GM23338 (cell line): ENCODE measurements at regions not wholly inside any gene's neighbourhood (a gene's known extent, or its start where the extent isn't known, plus 50 kb on each side); places are given as distances from the start of the nearest gene placed in this dataset.

Experiments
- ATAC-seq: fragments of 200-7000 bp; cut with Tn5 transposase; 3 replicates; pipeline ENCODE4 v1.9.1; 2020
- DNase-seq: peaks from one replicate; pipeline ENCODE4 v3.0.0-alpha.2; 2015; ENCODE audit warnings: low spot score
- H2AFZ ChIP-seq: fragments of 200-600 bp; sonication (generic); 2 replicates; pipeline ENCODE4 v1.8.0; 2016; ENCODE audit warnings: antibody characterized with exemption, mild to moderate bottlenecking, moderate library complexity
- H3F3A ChIP-seq: fragments of 200-600 bp; sonication (generic); replicated peaks from 2 replicates; pipeline ENCODE4 v1.8.0; 2017; ENCODE audit warnings: antibody characterized with exemption, mixed run types, low read depth
- H3K27ac ChIP-seq: fragments of 200-600 bp; sonication (generic); 2 replicates; pipeline ENCODE4 v1.6.1; 2016; ENCODE audit warnings: low read depth
- H3K27me3 ChIP-seq: fragments of 200-600 bp; sonication (generic); 2 replicates; pipeline ENCODE4 v1.8.0; 2016; ENCODE audit warnings: mild to moderate bottlenecking, mixed run types, moderate library complexity; ENCODE audit not compliant: insufficient read depth
- H3K36me3 ChIP-seq: fragments of 200-600 bp; sonication (generic); 2 replicates; pipeline ENCODE4 v1.8.0; 2016; ENCODE audit warnings: mild to moderate bottlenecking; ENCODE audit not compliant: insufficient read depth
- H3K4me1 ChIP-seq: fragments of 200-600 bp; sonication (generic); 2 replicates; pipeline ENCODE4 v1.8.0; 2016; ENCODE audit warnings: mild to moderate bottlenecking, moderate library complexity; ENCODE audit not compliant: insufficient read depth
- H3K4me2 ChIP-seq: fragments of 200-600 bp; sonication (generic); 2 replicates; pipeline ENCODE4 v1.7.1; 2017; ENCODE audit warnings: mixed run types
- H3K4me3 ChIP-seq: fragments of 200-600 bp; sonication (generic); 2 replicates; pipeline ENCODE4 v1.6.1; 2016; ENCODE audit warnings: mixed run types
- H3K79me2 ChIP-seq: fragments of 200-600 bp; sonication (generic); replicated peaks from 2 replicates; pipeline ENCODE4 v1.8.0; 2017; ENCODE audit warnings: mild to moderate bottlenecking; ENCODE audit not compliant: insufficient read depth
- H3K9me2 ChIP-seq: fragments of 200-600 bp; sonication (generic); 2 replicates; pipeline ENCODE4 v1.8.0; 2017; ENCODE audit not compliant: insufficient read depth
- H4K20me1 ChIP-seq: fragments of 200-600 bp; sonication (generic); replicated peaks from 2 replicates; pipeline ENCODE4 v1.8.0; 2017; ENCODE audit warnings: mild to moderate bottlenecking; ENCODE audit not compliant: insufficient read depth
- H3K27ac Mint-ChIP-seq: 2 replicates; pipeline ENCODE4 v1.8.0; 2020; ENCODE audit warnings: inconsistent platforms, mild to moderate bottlenecking, moderate library complexity, mixed read lengths
- H3K27me3 Mint-ChIP-seq: 3 replicates; pipeline ENCODE4 v1.8.0; 2022; ENCODE audit warnings: low read depth, mild to moderate bottlenecking, moderate library complexity, mixed read lengths, inconsistent platforms; ENCODE audit not compliant: insufficient read depth, poor library complexity
- H3K36me3 Mint-ChIP-seq: 3 replicates; pipeline ENCODE4 v1.8.0; 2021; ENCODE audit warnings: low read depth, mild to moderate bottlenecking, inconsistent platforms, moderate library complexity, mixed read lengths
- H3K4me1 Mint-ChIP-seq: 3 replicates; pipeline ENCODE4 v1.8.0; 2020; ENCODE audit warnings: mild to moderate bottlenecking, inconsistent platforms, mixed read lengths
- H3K4me3 Mint-ChIP-seq: 3 replicates; pipeline ENCODE4 v1.8.0; 2021; ENCODE audit warnings: moderate library complexity, mild to moderate bottlenecking, inconsistent platforms, mixed read lengths
- H3K9me3 Mint-ChIP-seq: 3 replicates; pipeline ENCODE4 v1.8.0; 2020; ENCODE audit warnings: moderate library complexity, mild to moderate bottlenecking, inconsistent platforms, mixed read lengths
- CREB1 ChIP-seq: fragments of 250-450 bp; sonication (Bioruptor Pico); IDR thresholded peaks from 2 replicates; pipeline ENCODE4 v1.5.0; 2020; ENCODE audit warnings: low read depth, mild to moderate bottlenecking, moderate library complexity
- CTCF ChIP-seq, 2 experiments: fragments of 200-600 bp in 1 of 2; sonication (generic) in 1 of 2; conservative IDR thresholded peaks; 2 replicates each; pipeline versions ENCODE4 v1.5.1 to v1.6.1; 2016 to 2017; ENCODE audit warnings: antibody characterized with exemption in 2 of 2, low read depth in 2 of 2, mild to moderate bottlenecking in 2 of 2, moderate library complexity in 1 of 2
- EZH2 ChIP-seq: fragments of 200-600 bp; sonication (generic); IDR thresholded peaks from one replicate; pipeline ENCODE4 v1.8.0; 2017; ENCODE audit warnings: antibody characterized with exemption, mild to moderate bottlenecking, low read depth; ENCODE audit not compliant: unreplicated experiment
- NANOG ChIP-seq: IDR thresholded peaks from 2 replicates; pipeline ENCODE4 v1.6.1; 2016; ENCODE audit warnings: antibody characterized with exemption, borderline replicate concordance
- POLR2AphosphoS5 ChIP-seq: IDR thresholded peaks from 2 replicates; pipeline ENCODE4 v1.6.1; 2016; ENCODE audit warnings: antibody characterized with exemption, low read depth
- REST ChIP-seq: IDR thresholded peaks from one replicate; pipeline ENCODE4 v1.6.1; 2018; ENCODE audit warnings: antibody characterized with exemption; ENCODE audit not compliant: unreplicated experiment
- ZNF114 ChIP-seq: fragments of 250-450 bp; sonication (Bioruptor Pico); IDR thresholded peaks from 2 replicates; pipeline ENCODE4 v1.5.0; 2020; ENCODE audit warnings: mild to moderate bottlenecking, moderate library complexity
- ZNF331 ChIP-seq: fragments of 250-450 bp; sonication (Bioruptor Pico); IDR thresholded peaks from 2 replicates; pipeline ENCODE4 v1.5.0; 2020; ENCODE audit warnings: low read depth, mild to moderate bottlenecking, moderate library complexity

DNA sequence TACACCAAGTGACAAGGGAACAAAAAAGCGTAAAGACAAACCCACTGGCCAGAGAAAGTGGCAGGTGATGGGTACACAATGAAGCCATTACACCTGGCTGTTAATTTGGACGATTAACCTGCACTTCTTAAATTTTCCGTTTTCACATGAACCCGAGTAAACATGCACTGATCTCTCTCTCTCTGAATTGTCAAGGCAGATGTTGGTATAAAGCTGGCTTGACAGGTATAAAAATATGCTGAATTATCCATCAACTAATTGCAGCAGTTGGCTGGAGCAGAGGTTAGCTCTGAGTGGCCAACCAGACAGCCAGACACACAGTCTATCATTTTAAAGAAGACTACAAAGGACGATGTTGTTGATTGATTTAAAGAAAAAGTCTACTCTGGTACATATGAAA, 561.7 kb upstream of the ALCAM start:
- DNase-seq: no peak
- H3K27ac Mint-ChIP-seq: no peak overlapping the region
- H3K9me3 Mint-ChIP-seq: no peaks in the 10 kb centered on the region

GRCh38 chr3:104805508-104805907, 561.2 kb upstream of the ALCAM start:
- Histone ChIP-seq H3K79me2 (no peaks in the 10 kb centered on the region), H3K9me2 (no peaks in the 10 kb centered on the region), H3K4me2 (no peak overlapping the region), H2AFZ (0 out of 2 replicates have a peak overlapping the region, but pooled peaks have one; percentile 33), H3K4me3 (no peak overlapping the region), H3K4me1 (no peaks in the 10 kb centered on the region), H3K27ac (no peak overlapping the region), H3K36me3 (no peaks in the 10 kb centered on the region), H3F3A (no peaks in the 10 kb centered on the region), H4K20me1 (no peaks in the 10 kb centered on the region), H3K27me3 (no peaks in the 10 kb centered on the region)
- DNase-seq (no peak), ATAC-seq (no peak)
- Mint-ChIP-seq H3K4me1 (no peaks in the 10 kb centered on the region; the same call in 2 of the 3 replicates), H3K9me3 (no peaks in the 10 kb centered on the region), H3K27me3 (no peaks in the 10 kb centered on the region), H3K36me3 (no peaks in the 10 kb centered on the region), H3K4me3 (no peak overlapping the region), H3K27ac (no peak overlapping the region)
- TF ChIP-seq CTCF (conservative IDR thresholded peaks at IDR 0.05; ENCODE audit: low read depth in 2 of 2) (no peak), ZNF114 (CRISPR knock-in tag) (no peak), POLR2AphosphoS5 (no peak), CREB1 (CRISPR knock-in tag) (no peak), ZNF331 (CRISPR knock-in tag) (no peak), REST (no peak), NANOG (no peak)

More for the DNA sequence above, 561.7 kb upstream of the ALCAM start:
- Histone ChIP-seq H3K4me3 (no peak overlapping the region), H3K4me1 (no peaks in the 10 kb centered on the region), H3K9me2 (no peaks in the 10 kb centered on the region), H3K27ac (no peak overlapping the region), H3K79me2 (no peaks in the 10 kb centered on the region), H2AFZ (no peak overlapping the region), H3K4me2 (no peak overlapping the region), H4K20me1 (no peaks in the 10 kb centered on the region), H3F3A (no peaks in the 10 kb centered on the region), H3K27me3 (no peaks in the 10 kb centered on the region), H3K36me3 (no peaks in the 10 kb centered on the region)
- Mint-ChIP-seq H3K36me3 (no peaks in the 10 kb centered on the region), H3K27me3 (no peaks in the 10 kb centered on the region), H3K4me1 (no peaks in the 10 kb centered on the region; the same call in 2 of the 3 replicates), H3K4me3 (no peak overlapping the region)
- TF ChIP-seq REST: no peak
- no peak for TF ChIP-seq CREB1 (CRISPR knock-in tag)
- TF ChIP-seq ZNF331 (CRISPR knock-in tag): no peak
- TF ChIP-seq ZNF114 (CRISPR knock-in tag): no peak
- no peak for TF ChIP-seq EZH2
- TF ChIP-seq NANOG: no peak
- no peak for ATAC-seq
